Testis (tissue), 2 donors: ENCODE measurements at regions not wholly inside any gene's neighbourhood (a gene's known extent, or its start where the extent isn't known, plus 50 kb on each side); places are given as distances from the start of the nearest gene placed in this dataset.

Experiments used
- DNase-seq: peaks from one replicate; pipeline ENCODE4 v3.0.0-alpha.2; 2019
- H3K27ac ChIP-seq, 2 donors: fragments of 200-600 bp; sonication (generic); one replicate each; pipeline ENCODE4 v1.5.1; 2019
- H3K27me3 ChIP-seq: fragments of 200-600 bp; sonication (generic); one replicate; pipeline ENCODE4 v1.5.1; 2019
- H3K36me3 ChIP-seq: fragments of 200-600 bp; sonication (generic); one replicate; pipeline ENCODE4 v1.5.1; 2017; ENCODE audit warnings: low read depth; ENCODE audit errors: missing control alignments
- H3K4me1 ChIP-seq: fragments of 200-600 bp; sonication (generic); one replicate; pipeline ENCODE4 v1.5.1; 2019
- H3K4me3 ChIP-seq, 2 donors: fragments of 200-600 bp; sonication (generic); one replicate each; pipeline ENCODE4 v1.5.1; 2017 to 2019
- H3K9me3 ChIP-seq: fragments of 200-600 bp; sonication (generic); one replicate; pipeline ENCODE4 v1.5.1; 2017
- POLR2A ChIP-seq: fragments of 450-650 bp; IDR thresholded peaks from one replicate; pipeline ENCODE4 v1.6.1; 2017; ENCODE audit warnings: antibody characterized with exemption, mild to moderate bottlenecking, moderate library complexity
- WGBS, 2 donors: methylation state at CpG; one replicate each; pipeline ENCODE4 v1.1.5; 2018; 5-methylcytosine and 5-hydroxymethylcytosine counted together
- intact Hi-C: fragments of 100-400 bp; cut with DNase I; formaldehyde crosslinking; loops from one replicate; pipeline ENCODE4 v1.15.1; 2023; ENCODE audit warnings: low total_unique reads
- TF ChIP-seq, protein P1 (sequence below), 3 experiments: fragments of 450-650 bp in 2 of 3; fragments of 200-600 bp in 1 of 3; sonication (generic) in 1 of 3; IDR thresholded peaks; one replicate each; pipeline ENCODE4 v1.5.1; 2016 to 2019; ENCODE audit warnings: antibody characterized with exemption in 3 of 3, mild to moderate bottlenecking in 2 of 3, moderate library complexity in 1 of 3

GRCh38 chr12:43294916-43295315, 257.1 kb downstream of the ADAMTS20 start:
- H3K27ac ChIP-seq, result no peak overlapping the region
- DNase-seq, result no peak
- no peak overlapping the region for H3K4me3 ChIP-seq
- no peaks in the 10 kb centered on the region for H3K36me3 ChIP-seq
- no peaks in the 10 kb centered on the region for H3K9me3 ChIP-seq
- intact Hi-C loops, result no loop called here
- WGBS, 2 donors, result 92 to 93% methylated on average over 2 of the region's 2 CpGs
- TF ChIP-seq, protein P1, sequence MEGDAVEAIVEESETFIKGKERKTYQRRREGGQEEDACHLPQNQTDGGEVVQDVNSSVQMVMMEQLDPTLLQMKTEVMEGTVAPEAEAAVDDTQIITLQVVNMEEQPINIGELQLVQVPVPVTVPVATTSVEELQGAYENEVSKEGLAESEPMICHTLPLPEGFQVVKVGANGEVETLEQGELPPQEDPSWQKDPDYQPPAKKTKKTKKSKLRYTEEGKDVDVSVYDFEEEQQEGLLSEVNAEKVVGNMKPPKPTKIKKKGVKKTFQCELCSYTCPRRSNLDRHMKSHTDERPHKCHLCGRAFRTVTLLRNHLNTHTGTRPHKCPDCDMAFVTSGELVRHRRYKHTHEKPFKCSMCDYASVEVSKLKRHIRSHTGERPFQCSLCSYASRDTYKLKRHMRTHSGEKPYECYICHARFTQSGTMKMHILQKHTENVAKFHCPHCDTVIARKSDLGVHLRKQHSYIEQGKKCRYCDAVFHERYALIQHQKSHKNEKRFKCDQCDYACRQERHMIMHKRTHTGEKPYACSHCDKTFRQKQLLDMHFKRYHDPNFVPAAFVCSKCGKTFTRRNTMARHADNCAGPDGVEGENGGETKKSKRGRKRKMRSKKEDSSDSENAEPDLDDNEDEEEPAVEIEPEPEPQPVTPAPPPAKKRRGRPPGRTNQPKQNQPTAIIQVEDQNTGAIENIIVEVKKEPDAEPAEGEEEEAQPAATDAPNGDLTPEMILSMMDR (IDR thresholded peaks at IDR 0.05), result no peak
- TF ChIP-seq POLR2A, result no peak
- H3K27me3 ChIP-seq, result no peaks in the 10 kb centered on the region
- H3K4me1 ChIP-seq, result no peaks in the 10 kb centered on the region

GRCh38 chr12:43294147-43294546, 257.9 kb downstream of the ADAMTS20 start:
- 88 to 89% methylated on average over 4 of the region's 4 CpGs for WGBS, 2 donors
- intact Hi-C loops, result no loop called here
- H3K27ac ChIP-seq, result no peak overlapping the region
- no peak overlapping the region for H3K4me3 ChIP-seq
- H3K27me3 ChIP-seq, result no peaks in the 10 kb centered on the region
- no peaks in the 10 kb centered on the region for H3K36me3 ChIP-seq
- DNase-seq, result no peak
- H3K4me1 ChIP-seq, result peaks cover 7% of the 10 kb centered on the region
- no peaks in the 10 kb centered on the region for H3K9me3 ChIP-seq
- TF ChIP-seq, protein P1 (IDR thresholded peaks at IDR 0.05), result no peak
- TF ChIP-seq POLR2A, result no peak

DNA sequence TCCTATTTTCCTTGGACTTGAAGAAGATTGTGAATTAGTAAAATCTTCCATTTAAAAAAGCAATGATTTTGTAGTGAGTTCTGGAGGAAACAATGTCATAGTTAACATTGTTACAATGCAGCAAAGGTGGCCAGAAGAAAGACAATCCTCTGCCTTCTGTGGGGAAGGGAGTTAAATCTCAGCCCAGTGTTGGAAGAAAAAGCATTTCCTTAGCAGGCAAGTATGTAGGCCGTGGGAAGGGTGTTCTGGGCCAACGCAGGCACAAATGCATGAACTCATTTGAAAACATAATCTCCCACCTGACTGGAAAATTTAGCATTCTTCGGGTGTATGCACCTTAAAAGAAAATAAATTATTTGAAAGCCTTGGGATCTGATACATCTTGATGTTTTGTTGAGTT, 258.6 kb downstream of the ADAMTS20 start:
- Histone ChIP-seq H3K4me1 (peaks cover 8% of the 10 kb centered on the region), H3K9me3 (no peaks in the 10 kb centered on the region), H3K4me3 (no peak overlapping the region), H3K27ac (no peak overlapping the region), H3K27me3 (no peaks in the 10 kb centered on the region), H3K36me3 (no peaks in the 10 kb centered on the region)
- intact Hi-C loops, result no loop called here
- no peak for TF ChIP-seq POLR2A
- TF ChIP-seq, protein P1 (IDR thresholded peaks at IDR 0.05), result no peak
- 72 to 82% methylated on average over 3 of the region's 3 CpGs for WGBS, 2 donors
- DNase-seq, result no peak

DNA sequence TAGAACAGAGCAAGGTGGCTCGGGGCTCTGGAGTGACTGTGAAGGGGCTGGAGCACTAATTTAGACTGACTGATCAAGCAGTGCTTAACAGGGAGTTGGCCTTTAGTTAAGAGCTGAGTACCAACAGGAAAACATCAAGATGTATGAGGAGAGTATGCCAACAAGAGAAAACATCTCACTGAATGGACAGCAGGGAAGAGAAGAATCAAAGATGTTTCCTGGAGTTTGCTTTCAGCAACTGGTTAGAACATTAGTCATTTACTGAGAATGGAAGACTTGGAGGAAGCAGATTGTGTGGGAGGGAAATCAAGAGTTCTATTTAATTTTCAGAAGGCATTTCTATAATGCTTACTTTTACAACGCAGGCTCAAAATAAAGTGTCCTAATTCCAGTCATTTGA, 259.3 kb downstream of the ADAMTS20 start:
- intact Hi-C loops, result no loop called here
- 64 to 68% methylated on average over 2 of the region's 2 CpGs for WGBS, 2 donors

DNA sequence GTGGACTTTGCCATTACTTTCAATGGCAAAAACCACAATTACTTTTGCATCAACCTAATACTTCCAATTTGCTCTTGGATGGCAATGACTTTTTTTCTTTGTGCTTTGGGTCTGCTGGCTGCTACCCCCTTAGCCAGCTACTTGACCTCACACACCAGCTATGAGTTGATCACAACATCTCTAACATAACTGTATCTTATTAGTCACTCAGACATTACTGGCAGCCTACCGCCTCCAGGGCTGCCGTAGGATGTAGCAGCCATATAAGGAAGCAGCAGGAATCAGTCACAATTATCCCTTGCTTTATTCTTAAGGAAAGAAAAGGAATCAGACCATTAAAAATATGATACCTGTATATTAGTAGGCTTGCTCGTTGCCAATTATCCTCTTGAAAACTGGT, 260.5 kb downstream of the ADAMTS20 start:
- no peaks in the 10 kb centered on the region for H3K36me3 ChIP-seq
- TF ChIP-seq, protein P1 (IDR thresholded peaks at IDR 0.05), result no peak
- no peak for TF ChIP-seq POLR2A
- intact Hi-C loops, result no loop called here
- 96 to 98% methylated on average over 3 of the region's 3 CpGs for WGBS, 2 donors
- H3K27ac ChIP-seq, result no peak overlapping the region
- no peak overlapping the region for H3K4me3 ChIP-seq
- peaks cover 8% of the 10 kb centered on the region for H3K4me1 ChIP-seq
- H3K9me3 ChIP-seq, result no peaks in the 10 kb centered on the region
- no peaks in the 10 kb centered on the region for H3K27me3 ChIP-seq
- no peak for DNase-seq

More for the DNA sequence above, 259.3 kb downstream of the ADAMTS20 start:
- Histone ChIP-seq H3K4me1 (peaks cover 8% of the 10 kb centered on the region), H3K4me3 (no peak overlapping the region), H3K36me3 (no peaks in the 10 kb centered on the region), H3K27me3 (no peaks in the 10 kb centered on the region), H3K27ac (no peak overlapping the region), H3K9me3 (no peaks in the 10 kb centered on the region)
- no peak for TF ChIP-seq POLR2A
- TF ChIP-seq, protein P1 (IDR thresholded peaks at IDR 0.05), result no peak
- no peak for DNase-seq
